SW 1271 (cell line): ENCODE measurements at regions not wholly inside any gene's neighbourhood (a gene's known extent, or its start where the extent isn't known, plus 50 kb on each side); places are given as distances from the start of the nearest gene placed in this dataset.

ENCODE experiments used
- DNase-seq, 2 experiments: peaks; one replicate each; lab custom pipeline; 2025; lab: John Stamatoyannopoulos, UW

GRCh38 chr5:163357636-163358035 lies 79.8 kb upstream of the CCNG1 start:
- no peak for DNase-seq

- DNase-seq = no peak
Observed at GRCh38 chr5:163360656-163361055, 76.7 kb upstream of the CCNG1 start.

GRCh38 chr5:163361450-163361849 lies 75.9 kb upstream of the CCNG1 start:
- DNase-seq = no peak

- no peak for DNase-seq
Observed at GRCh38 chr5:163362840-163363371, 74.5 kb upstream of the CCNG1 start.

- DNase-seq = no peak
Observed at GRCh38 chr5:163363389-163363788, 74.0 kb upstream of the CCNG1 start.

- no peak for DNase-seq
Observed at GRCh38 chr5:163366757-163367156, 70.6 kb upstream of the CCNG1 start.

- DNase-seq = no peak
Observed at GRCh38 chr5:163369776-163370385, 67.5 kb upstream of the CCNG1 start.

- no peak for DNase-seq
Observed at GRCh38 chr5:163373436-163374084, 63.8 kb upstream of the CCNG1 start.

GRCh38 chr5:163377982-163378381 lies 59.4 kb upstream of the CCNG1 start:
- DNase-seq = no peak

- peak in 1 of 2 experiments; percentile 58 for DNase-seq
Observed at GRCh38 chr5:163379298-163380155, 57.9 kb upstream of the CCNG1 start.

GRCh38 chr5:163381832-163382231 lies 55.6 kb upstream of the CCNG1 start:
- no peak for DNase-seq

GRCh38 chr5:163383754-163384153 lies 53.6 kb upstream of the CCNG1 start:
- DNase-seq = no peak

GRCh38 chr5:163384669-163385068 lies 52.7 kb upstream of the CCNG1 start:
- DNase-seq = no peak

GRCh38 chr5:163385271-163385670 lies 52.1 kb upstream of the CCNG1 start:
- DNase-seq = no peak

GRCh38 chr5:163385824-163386223 lies 51.6 kb upstream of the CCNG1 start:
- DNase-seq = no peak

GRCh38 chr5:163386352-163386751 lies 51.0 kb upstream of the CCNG1 start:
- no peak for DNase-seq

- DNase-seq = no peak
Observed at GRCh38 chr5:163387589-163388343, 49.6 kb upstream of the CCNG1 start.
